ENCODE measurements at regions not wholly inside any gene's neighbourhood (a gene's known extent, or its start where the extent isn't known, plus 50 kb on each side); places are given as distances from the start of the nearest gene placed in this dataset.

DNA sequence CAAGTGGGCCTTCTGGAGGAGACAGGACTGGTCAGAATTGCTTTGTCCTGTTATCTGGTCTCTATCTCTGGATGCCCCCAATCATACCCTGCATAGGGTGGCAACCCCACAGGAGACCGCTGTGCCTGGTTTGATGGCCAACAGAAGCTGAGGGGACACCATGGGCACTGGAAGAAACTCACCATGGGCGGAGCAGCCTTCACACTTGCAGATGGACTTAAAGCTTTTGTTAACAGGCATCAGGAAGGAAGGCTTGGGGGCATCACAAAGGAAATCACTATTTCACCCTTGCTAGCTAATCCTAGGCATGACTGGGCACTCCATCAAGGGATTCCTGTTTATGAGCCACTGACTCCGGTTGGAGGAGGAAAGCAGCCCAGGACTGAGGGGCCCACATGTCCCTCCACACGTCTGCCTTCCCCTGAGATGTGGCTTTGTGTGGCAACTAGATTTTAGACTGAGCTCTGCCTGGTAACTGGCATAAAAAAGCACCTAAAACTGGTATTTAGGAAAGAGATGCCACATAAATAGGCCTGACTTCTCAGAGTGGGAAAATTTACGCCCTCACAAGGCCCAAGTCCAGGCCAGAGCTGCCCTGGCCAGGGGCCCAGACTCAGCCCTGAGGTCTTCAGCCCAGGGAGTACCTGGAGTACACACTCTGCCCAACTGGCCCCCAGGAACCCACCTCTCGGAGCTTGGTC is 57.0 kb upstream of the LYVE1 start:
- TF ChIP-seq, protein P1, sequence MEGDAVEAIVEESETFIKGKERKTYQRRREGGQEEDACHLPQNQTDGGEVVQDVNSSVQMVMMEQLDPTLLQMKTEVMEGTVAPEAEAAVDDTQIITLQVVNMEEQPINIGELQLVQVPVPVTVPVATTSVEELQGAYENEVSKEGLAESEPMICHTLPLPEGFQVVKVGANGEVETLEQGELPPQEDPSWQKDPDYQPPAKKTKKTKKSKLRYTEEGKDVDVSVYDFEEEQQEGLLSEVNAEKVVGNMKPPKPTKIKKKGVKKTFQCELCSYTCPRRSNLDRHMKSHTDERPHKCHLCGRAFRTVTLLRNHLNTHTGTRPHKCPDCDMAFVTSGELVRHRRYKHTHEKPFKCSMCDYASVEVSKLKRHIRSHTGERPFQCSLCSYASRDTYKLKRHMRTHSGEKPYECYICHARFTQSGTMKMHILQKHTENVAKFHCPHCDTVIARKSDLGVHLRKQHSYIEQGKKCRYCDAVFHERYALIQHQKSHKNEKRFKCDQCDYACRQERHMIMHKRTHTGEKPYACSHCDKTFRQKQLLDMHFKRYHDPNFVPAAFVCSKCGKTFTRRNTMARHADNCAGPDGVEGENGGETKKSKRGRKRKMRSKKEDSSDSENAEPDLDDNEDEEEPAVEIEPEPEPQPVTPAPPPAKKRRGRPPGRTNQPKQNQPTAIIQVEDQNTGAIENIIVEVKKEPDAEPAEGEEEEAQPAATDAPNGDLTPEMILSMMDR (IDR thresholded peaks at IDR 0.05) = no peak

DNA sequence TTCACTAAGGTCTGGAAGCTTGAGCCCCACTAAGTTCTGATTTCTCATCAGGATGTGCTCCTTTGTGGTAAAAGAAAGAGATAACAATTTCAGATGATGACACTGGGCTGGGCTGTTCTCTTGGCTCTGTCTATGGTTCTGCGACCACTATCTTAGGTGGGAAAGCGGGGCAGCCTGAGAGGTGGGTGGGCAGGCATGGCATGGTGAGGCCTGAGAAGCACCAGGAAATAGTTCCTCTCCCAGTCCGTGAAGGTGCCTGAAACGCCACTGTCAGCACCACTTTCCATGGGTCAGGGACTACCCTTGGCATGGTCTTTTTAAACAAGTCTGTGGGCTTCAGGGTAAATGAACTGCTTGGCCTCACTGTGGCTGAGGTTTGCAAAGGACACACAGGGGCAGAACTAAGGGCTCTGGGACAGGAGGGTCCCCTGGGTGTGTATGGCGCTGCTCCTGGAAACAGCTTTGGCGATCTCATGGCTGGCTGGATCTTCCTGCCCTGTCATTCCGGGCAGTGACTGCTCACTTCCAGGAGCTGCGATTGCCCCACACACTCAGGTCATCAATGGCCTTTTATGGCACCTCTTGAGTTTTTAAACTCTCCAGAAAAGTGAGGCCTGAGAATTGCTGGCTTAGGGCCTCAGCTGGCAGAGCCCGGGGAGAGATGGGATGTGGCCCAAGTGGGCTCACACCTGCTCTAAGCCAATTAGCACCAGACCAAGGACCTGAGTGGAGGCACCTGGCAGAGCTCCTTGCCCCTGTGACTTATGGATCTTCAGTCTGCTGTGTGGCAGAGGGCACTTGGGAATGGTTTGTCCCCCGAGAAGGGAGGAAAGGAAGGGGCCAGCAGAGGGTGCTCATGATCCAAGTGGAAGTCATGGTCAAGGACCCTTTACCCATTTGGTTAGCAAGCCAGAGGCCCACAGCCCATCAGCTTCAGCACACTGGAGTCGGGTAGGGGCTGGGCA is 55.6 kb upstream of the LYVE1 start:
- TF ChIP-seq, protein P1 (IDR thresholded peaks at IDR 0.05) = peak; percentile 24; the same call in 1 of the 2 replicates

DNA sequence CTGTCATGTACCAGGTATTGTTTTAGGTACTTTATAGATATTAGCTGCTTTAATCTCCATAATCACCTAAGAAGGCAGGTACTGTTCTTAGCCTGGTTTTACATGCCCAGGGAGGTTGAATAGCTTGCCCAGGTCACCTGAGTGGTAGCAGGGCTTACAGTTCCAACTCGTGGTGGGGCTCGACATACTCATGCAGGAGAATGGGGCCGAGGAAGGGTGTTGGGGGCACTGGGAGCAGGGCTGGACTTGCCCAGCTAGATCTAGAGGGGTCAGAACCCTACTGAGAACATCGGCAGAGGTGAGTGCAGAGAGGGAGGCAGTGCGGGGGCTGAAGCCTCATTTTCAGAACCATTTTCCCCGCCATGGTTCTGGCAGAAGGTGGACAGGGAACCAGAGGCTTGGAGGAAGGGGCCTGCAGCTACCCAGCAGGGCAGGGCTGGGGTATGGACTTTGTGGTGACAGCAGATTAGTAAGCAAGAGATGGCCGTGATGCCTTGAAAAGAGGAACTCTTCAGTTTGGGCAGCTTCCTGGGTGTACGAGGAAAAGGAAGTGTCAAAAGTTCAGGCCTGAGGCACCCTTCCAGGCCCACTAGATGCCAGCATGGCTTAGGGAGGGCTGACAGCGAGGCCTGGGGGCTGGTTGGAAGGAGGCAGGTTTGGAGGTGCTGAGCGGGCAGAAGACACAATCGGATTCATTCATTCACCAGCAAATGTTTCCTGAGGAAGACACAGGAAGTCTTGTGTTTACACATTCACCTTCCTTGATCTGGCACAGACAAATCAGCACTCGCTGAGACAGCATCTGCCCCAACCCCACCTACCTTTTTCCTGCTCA is 54.7 kb upstream of the LYVE1 start:
- TF ChIP-seq, protein P1 (IDR thresholded peaks at IDR 0.05) = no peak

DNA sequence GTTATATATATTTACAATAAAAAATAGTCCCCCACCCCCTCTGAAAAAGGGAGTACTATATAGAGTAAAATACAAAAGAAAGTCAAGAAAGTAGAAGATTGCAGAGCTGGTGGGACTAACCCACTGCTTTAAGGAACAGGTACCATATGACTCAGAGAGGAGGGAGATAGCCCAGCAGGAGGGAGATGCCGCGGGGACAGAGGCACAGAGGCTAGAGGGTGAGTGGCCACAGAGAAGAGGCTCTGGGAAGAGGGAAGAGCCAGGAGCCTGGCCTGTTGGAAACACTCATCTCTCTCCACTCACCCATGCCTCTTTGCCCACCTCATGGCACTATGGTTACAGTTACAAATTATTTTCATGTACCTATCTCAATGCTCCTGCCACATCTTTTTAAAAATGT is 53.6 kb upstream of the LYVE1 start:
- TF ChIP-seq, protein P1 (IDR thresholded peaks at IDR 0.05) = no peak

DNA sequence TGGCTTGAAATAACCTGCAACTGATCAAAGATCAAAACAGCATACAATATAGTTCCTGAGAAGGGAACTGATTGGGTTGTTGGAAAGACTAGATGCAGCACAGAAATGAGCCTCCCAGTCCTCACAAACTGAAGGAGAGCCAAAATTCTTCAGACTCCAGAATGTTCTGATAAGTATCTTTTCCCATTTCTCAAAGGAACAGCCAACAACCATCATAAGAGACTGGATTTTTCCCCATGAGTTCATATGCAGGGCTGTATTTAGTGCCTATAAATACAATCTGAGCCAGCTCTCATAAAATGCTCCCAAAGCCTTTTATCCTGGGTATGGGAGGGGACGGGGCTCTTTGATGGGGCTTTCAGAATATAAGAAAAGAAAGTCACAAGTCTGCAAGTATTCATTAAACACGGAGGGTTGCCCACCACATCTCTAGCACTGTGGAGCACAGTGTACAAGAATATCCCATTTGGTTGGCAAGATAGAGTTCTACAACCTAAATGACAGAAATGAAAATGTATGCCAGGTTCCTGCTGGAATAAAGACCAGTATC is 50.7 kb upstream of the LYVE1 start:
- TF ChIP-seq, protein P1 (IDR thresholded peaks at IDR 0.05) = no peak

DNA sequence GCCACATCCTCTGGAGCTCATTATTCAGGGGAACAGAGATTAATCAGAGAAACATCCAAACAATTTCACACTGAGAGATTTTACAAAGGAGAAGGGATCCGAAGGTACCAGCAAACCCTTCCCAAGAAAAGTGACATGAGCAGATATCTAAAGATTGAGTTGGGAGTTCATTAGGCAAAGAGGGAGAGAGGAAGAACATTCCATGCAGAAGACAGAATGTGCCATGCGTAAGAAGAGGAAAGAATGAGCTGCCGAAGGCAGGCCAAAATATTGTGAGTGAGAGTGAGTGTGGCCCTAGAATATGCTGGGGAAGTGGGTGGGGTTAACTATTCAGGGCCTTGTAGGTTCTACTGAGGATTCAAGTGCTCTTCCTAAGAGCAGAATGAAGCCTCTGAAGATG is 50.0 kb upstream of the LYVE1 start:
- TF ChIP-seq, protein P1 (IDR thresholded peaks at IDR 0.05) = no peak
